DND-41 (cell line): ENCODE measurements at regions not wholly inside any gene's neighbourhood (a gene's known extent, or its start where the extent isn't known, plus 50 kb on each side); places are given as distances from the start of the nearest gene placed in this dataset.

Experiments
- EZH2 ChIP-seq: IDR thresholded peaks from 3 replicates; pipeline ENCODE4 v1.6.1; 2012; ENCODE audit warnings: borderline replicate concordance, low read depth, mild to moderate bottlenecking, moderate library complexity, low read length, inconsistent platforms; ENCODE audit not compliant: severe bottlenecking
- TF ChIP-seq, protein P1 (sequence below): IDR thresholded peaks from 2 replicates; pipeline ENCODE4 v1.5.1; 2012; ENCODE audit warnings: borderline replicate concordance, low read length, moderate library complexity, mild to moderate bottlenecking; ENCODE audit not compliant: poor library complexity, severe bottlenecking; ENCODE audit errors: extremely low read depth

DNA sequence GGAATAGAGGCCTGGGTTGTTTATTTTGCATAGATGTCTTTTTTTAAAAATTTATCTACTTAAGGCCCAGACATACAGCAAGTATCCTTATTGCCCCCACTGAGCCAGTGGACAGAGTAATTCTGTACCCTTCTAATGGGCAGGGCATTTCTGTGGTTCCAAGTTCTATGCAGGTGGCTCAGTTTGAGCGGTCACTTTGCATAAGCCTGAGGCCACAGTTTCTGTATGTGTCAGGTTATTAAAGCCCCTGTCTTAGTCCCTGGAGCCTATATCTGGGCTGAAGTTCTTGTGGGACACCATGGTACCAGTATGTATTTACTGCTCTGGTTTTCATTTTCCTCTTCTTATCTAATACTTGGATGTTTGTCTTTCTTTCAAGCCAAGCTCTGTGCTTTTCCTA is 168.8 kb downstream of the MID1IP1 start:
- TF ChIP-seq, protein P1, sequence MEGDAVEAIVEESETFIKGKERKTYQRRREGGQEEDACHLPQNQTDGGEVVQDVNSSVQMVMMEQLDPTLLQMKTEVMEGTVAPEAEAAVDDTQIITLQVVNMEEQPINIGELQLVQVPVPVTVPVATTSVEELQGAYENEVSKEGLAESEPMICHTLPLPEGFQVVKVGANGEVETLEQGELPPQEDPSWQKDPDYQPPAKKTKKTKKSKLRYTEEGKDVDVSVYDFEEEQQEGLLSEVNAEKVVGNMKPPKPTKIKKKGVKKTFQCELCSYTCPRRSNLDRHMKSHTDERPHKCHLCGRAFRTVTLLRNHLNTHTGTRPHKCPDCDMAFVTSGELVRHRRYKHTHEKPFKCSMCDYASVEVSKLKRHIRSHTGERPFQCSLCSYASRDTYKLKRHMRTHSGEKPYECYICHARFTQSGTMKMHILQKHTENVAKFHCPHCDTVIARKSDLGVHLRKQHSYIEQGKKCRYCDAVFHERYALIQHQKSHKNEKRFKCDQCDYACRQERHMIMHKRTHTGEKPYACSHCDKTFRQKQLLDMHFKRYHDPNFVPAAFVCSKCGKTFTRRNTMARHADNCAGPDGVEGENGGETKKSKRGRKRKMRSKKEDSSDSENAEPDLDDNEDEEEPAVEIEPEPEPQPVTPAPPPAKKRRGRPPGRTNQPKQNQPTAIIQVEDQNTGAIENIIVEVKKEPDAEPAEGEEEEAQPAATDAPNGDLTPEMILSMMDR, result no peak
- no peak for TF ChIP-seq EZH2
